HG03108 (cell line): ENCODE measurements at regions not wholly inside any gene's neighbourhood (a gene's known extent, or its start where the extent isn't known, plus 50 kb on each side); places are given as distances from the start of the nearest gene placed in this dataset.

Experiments
- ATAC-seq: cut with Tn5 transposase; IDR thresholded peaks from one replicate; pipeline ENCODE4 v1.9.1; 2021; ENCODE audit warnings: moderate library complexity; ENCODE audit not compliant: unreplicated experiment

DNA sequence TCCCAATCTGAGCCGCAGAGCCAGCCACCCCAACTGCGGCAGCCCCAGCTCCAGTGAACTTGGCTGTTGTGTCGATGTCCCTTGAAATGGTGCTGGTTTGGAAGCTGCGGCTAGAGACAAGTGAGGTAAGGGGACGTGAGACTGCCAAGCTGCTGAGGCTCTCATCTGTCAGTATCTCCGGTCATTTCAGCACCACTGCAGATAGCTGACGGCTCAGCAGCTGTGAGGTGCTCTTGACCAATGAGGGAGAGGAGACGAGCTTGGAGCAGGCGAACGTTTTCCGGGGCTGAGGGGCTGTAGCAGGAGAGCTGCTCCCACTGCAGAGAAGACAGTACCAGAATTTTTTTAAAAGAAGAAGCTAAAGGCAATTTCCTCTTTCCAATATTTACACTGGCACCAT lies 175.5 kb upstream of the CASK start:
- no peak for ATAC-seq

DNA sequence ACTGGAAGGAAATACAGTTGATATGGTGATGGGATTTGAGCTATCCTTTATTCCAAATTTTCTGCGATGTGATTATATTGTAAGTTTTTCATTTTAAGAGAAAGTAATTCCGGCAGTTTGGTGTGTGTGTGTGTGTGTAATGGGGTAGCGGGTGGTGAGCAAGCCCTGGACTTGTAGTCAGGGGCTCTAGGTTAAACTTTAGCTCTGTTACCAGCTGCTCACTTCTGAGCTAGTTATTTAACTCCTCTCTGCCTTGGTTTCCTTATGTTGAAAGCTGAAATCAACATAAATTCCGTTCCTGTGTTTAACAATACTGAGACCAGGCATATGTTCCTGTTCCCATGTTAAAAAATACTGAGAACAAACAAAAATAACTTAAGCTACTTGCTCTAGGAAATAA lies 174.1 kb upstream of the CASK start:
- no peak for ATAC-seq

DNA sequence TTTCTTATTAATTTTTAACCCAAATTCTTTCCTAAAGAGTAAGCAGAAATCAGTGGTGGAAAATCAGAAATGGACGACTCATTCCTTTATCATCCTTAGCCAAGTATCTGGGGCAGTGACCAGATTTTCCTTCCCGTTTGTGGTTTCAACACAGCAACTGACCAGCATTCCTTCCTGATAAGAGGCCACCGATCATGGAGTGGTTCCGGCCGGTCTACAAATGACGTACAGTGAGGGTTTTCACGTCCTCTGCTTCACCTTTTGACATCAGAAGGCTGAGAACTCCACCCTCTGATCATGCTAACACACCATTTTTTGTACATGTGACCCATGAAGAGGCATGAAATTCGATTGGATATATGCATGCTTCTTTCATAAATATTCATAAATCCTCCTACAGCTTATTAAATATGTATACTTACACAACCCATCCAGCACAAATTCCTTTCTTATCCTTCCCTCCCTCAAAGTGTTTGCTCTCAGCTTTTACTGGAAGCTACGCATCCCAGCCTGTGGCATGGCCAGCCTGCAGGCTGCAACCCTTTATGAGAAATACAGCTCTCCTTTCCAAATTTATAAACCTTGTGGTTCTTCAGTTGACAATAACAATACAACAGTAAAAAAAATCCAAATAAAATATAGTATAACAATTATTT lies 173.0 kb upstream of the CASK start:
- ATAC-seq, result no peak

DNA sequence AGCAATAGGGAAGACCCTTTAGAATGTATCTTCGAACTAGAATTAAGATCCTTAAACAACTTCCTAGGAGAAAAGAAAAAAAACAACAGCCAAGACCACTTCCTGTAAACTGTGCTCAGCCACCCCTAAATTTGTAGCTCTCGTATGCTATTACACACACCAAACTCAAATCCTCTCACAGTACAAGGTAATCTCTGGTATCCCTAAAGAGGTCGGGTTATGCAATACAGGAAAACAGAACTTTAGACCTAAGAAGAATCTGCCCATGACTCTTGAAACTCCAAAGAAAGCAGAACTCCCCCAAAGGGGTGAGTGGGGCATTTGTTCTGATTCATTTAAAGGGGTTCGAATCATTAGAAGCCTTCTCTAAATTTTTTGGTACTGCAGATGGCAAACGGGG lies 170.9 kb upstream of the CASK start:
- no peak for ATAC-seq

DNA sequence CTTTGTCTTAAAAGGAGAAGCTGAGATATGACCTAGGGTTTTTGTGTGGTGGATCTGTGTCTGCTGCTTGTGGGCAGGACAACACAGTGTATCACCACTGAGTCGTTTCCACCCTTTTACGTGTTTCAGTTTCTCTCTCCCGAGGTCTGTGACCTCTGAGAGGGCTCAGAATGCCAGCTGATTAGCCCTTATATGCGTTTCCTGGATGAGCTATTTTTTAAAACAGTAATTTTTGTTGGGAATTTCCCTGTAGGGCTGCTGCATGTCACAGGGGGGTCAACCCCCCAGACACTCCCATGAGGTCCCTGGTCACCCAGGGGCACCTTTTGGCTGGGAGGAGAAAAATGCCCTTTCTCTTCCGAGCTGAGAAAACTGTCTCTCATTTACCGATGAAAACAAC lies 170.4 kb upstream of the CASK start:
- ATAC-seq, result no peak

DNA sequence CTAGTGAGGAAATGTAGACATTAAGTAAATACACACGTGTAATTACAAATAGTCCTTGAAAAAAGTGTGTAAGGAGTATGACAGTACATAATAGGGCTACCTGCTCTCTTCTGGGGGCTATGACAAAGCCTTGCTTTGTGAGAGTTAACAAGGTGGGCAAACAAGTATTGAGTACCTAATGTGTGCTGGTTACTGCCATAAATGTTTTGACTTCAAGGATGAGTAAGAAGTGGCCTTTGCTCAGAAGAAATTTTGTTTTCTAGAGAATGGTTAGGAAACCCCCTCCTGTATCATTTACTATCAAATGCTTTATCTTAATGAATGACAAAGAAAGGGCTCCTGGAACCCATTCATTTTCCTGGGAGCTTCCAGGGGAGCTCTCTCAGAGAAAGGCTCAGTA lies 167.0 kb upstream of the CASK start:
- no peak for ATAC-seq

DNA sequence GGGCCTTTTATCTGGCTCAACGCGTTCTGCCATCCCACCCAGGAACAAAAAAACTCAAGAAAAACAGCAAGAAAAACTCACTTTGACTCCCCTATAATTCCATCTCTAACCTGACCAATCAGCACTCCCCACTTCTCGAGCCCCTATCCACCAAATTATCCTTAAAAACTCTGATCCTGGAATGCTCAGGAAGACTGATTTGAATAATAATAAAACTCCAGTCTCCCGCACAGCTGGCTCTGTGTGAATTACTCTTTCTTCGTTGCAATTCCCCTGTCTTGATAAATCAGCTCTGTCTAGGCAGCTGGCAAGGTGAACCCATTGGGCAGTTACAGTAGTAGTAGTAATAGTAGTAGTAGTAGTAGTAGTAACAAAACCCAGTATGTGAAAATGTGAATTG lies 165.7 kb upstream of the CASK start:
- no peak for ATAC-seq

DNA sequence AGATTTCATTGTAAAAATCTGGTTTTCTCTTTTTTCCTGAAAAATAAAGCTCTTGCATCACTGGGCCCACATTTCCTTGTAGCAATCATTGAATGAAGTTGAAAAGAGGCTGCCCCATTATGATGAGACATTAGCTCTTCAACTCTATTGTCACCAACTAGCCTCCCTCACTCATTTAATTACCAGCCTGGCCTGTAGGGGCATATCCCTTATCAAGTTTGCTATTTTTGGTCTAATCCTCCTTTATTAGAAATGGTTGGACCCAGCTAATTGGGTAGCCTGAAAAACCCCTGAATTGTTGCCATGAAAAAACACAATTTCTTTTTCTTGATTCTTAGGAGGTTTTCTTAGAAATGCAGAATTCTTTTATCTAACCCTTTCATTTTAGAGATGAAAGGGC lies 164.6 kb upstream of the CASK start:
- no peak for ATAC-seq

DNA sequence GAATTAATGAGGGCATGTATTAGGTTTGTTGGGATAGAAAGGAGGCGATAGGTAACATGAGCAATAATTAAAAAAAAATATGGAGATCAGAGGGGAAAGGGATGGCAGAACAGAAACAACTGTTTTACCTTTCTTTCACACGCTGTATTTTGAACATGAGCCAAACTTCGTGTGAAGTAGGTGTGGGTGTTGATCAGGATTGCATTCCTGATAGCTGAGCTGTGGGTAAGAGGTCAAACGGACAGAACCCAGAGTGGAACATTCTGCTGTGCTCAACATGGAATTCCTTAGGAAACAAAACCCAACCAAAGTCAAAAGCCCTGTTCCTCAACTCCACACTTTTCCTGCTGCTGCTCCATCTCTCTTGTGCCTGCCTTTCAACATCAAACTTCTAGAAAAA lies 162.5 kb upstream of the CASK start:
- ATAC-seq, result no peak

DNA sequence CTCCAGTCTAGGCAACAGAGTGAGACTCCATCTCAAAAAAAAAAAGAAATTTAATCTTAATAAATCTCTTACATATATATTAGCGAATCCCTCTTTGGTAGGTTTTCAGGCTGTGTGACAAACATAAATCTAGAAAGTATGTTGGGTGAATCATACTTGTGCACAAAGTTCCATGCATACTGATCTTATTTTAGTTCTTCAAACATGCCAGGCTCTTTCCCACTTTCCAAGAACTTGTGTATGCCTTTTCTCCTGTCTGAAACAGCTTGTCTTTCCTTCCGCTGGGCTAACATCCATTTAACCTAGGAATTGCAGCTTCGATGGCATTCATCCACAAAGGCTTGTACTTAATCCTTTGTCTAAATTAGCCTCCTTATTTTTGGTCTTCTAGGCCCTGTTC lies 156.6 kb upstream of the CASK start:
- no peak for ATAC-seq

DNA sequence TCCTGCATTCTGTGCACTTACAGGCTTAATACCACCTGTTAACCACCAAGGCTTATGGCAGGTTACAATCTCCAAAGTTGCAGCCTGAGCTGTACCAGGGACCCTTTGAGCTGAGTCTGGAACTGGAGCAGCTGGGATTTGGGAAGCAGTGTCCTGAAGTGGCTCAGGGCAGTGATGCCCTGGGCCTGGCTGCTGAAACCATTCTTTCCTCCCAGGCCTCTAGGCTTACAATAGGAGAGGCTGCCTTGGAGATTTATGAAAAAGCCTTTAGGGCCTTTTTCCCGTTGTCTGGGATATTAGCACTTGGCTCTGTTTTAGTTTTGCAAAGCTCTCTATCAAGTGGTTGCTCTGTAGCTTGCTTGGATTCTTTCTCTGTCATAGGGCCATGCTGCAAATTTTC lies 154.3 kb upstream of the CASK start:
- no peak for ATAC-seq

DNA sequence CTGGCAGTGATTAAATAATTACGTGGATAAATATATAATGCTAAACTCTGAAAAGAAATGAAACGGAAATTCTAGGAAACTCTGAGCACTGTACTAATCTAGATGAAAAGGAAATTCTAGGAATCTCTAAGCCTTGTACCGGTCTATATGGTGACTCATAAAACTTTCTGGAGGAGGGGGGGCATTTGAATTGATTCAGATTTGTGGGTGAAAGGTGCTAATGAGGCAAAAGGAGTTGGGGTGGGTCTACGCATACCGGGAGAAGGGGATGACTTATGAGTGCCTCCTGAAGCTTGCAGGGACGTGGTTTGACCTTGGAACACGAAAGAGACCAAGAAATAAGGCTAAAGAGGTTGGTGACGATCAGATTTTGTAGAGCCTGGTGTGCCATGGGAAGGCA lies 151.7 kb upstream of the CASK start:
- no peak for ATAC-seq

DNA sequence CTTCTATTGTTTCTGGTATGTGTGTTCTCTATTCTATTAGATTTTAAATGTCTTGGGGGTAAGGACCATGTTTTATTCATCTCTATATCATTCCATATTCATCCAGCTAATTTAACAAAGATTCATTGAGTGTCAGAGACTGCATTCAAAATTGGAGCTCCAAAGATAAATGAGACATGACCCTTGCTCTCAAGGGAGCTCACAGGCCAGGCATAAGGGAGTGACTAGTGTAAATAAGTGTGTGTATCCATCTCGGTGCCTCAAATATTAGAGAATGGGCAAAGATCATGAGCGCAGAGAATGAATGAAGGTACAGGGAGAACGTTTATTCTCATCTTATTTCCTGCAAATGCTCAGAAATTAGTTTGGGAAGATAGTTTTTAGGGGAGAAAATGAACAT lies 150.1 kb upstream of the CASK start:
- ATAC-seq, result no peak

DNA sequence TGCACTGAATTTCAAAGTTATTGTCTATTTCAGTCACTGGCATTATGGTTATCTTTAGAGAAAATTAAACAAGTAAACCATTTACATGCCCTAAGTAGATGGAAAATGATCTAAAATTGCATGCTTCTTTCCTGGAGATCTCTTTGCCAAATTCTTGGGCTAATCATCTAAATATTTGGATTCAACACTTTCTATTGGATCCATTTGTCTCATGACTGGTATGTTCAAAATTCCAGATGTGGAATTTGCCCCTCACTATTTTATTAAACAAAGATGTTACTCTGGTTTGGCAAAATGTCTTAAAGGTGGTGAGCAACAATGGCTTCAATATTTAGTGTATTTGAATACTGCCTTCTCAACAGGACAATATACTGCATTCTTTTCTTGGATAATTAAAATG lies 147.5 kb upstream of the CASK start:
- ATAC-seq, result no peak

DNA sequence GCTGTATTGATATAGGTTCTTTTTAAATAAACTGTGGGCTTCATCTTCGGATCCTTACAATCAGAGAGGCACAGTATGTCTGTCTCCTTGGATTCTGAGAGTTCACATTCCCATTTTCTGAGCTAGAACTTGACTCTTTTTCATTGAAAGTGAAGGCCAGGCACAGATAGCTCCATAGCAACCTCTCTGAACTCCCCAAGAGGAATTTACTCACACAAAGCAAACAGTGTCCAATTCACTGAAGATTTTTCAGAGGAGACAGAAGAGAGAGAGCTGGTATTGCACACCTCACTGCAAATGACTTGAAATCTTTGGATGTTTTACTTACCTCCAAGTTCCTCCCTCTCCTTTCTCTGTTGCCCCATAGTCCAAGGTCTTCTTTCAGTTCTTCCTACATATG lies 130.9 kb upstream of the CASK start:
- ATAC-seq, result no peak

DNA sequence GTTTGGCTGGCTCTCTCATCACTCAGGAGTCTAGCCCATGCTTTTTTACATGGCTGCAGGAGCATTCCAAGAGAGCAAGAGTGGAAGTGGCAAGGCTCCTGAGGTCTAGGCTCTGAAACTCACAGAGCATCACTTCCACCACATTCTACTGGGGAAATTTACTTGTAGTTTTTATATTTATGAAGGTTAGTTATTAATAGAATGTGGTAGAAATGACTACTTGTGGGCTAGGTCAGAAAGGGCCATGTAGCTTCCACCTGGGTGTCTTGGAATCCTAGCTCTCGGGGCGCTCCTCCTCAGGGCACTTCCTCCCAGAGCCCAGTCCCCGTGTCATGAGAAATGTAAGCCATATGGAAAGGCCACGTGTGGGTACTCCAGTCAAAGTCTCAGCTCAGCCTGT lies 127.0 kb upstream of the CASK start:
- no peak for ATAC-seq

DNA sequence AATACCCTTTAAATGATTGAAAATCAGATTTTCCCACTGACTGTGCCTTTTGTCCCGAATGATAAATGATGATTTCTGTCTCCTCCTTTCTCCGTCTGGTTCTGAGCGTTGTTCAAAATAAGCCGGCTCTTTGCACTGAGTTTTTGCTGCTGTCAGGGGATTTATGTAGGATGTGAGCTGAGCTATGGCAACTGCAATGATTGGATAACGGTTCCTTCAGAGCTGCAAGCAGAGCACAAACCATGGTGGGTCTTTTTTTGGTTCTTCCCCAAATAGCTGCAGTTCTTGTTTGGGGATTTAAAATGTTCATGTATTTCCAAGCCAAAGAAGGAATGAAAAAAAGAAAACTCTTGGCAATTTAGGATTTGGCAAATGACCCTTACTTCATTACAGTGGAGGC lies 124.5 kb upstream of the CASK start:
- ATAC-seq, result no peak

DNA sequence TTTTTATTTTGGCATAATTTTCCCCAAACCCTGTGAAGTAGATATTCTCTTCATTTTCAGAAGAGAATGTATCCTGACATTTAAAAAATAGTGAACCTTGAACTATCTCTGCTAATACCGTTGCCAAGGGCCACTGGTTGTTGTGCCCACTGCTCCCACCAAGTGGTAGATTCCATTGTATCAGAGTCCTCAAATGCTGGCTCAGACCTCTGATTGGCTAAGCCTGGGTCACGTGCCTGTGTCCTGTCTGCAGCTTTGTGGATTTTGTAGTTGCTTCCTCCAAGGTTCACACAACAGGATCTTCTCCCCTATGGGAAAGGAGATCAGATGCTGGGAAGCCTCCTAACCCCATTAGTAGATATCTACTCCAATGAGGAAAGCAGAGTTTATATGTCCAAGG lies 104.8 kb upstream of the CASK start:
- no peak for ATAC-seq

DNA sequence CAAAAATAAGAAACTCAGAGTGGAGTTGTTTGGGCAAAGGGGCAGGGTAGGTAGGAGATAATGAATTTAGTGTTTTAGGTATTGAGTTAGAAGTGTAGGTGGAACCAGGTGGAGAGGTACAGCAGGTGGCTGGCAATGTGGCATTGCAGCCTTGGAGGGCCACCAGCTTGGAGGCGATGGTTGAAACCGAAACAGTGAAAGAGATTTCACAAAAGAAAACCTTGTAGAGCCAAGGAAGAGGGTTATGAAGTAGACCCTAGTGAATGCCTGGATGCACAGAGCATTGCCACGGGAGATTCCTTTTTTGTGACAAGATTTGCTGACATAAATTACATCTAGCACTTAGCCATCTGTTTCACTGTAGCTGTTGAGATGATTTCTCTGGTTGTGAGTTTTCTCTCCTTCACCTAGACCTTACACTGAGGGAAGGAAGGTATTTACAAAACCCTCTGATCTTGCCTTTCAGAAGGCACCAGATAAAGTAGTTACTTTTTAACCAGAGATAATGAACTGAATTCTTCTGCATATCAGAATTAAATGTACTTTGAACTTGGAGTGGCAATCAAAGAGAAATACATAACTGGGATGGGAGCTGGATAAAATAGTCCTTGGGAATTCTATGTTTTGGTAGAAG lies 104.1 kb upstream of the CASK start:
- no peak for ATAC-seq

DNA sequence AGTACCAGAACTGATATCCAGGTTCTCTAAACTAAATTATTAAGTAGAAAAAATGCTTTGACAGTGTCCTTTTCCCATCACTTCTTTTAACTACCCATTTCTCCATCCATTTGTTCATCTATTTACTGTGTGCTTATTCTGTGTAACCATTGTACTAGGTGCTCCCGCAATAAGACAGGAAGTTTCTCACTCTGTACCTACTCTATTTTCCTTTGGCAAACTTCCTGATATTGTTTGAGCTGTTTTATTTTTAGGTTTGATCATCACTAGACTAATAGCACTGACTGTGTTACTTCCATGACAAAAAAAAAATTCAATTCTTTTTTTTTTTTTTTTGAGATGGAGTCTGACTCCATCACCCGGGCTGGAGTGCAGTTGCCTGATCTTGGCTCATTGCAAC lies 102.5 kb upstream of the CASK start:
- ATAC-seq, result no peak

DNA sequence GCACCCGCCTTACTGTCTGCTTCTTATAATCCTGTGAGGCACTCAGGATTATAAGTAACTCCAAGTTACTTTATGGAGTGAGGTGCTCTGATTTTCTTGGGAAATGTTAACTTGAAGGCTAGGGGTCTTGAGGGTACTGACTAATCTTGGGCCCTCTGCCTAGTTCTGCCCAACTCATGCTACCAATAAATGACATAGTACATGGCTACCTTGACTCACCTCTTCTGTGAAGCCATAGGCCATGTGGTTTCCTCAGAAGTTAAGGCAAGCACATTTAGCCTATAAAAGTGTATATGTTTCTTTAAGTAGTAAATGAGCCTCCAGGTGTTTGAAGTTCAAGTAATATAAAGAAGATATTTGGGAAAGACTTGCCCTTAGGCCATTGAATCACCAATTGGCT lies 99.8 kb upstream of the CASK start:
- ATAC-seq, result no peak

DNA sequence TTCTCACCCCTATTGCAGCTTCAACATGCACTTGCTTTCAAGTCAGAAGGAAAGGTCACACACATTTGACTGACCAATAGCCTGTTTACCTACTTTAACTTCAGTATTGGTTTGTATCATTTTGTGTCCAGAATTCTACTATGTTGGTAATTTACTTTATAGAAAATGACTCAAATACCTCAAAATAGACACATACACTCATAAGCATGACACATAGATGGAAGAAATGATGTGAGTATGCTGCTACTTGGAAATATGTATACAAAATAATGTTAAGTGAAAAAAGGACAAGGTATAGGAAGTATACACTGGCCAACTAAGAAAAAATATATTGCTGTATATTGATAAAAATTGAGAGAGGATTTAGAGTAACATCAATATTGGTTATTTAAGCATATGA lies 98.8 kb upstream of the CASK start:
- no peak for ATAC-seq

DNA sequence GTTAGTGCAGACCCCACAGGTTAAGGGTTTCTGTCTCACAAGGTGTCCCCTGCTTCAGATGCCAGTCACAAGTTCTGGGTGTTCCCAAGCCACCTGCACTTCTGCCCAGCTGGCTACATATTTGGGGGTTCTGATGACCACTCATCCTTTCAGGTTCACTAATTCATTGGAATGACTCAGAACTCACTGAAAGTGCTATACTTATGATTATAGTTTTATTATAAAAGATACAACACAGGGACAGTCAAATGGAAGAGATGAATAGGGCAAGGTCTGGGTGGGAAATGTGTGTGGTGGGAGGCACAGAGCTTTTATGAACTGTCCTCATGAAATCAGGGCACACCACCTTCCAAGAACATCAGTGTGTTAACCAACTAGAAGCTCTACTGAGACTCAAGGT lies 97.7 kb upstream of the CASK start:
- no peak for ATAC-seq
